HG03354 (cell line): ENCODE measurements at regions not wholly inside any gene's neighbourhood (a gene's known extent, or its start where the extent isn't known, plus 50 kb on each side); places are given as distances from the start of the nearest gene placed in this dataset.
"Not testable (repeated sequence)": the region's sequence is repeated elsewhere in the genome, so short reads cannot be mapped to it uniquely, and the experiment has no call there.

Experiments
- ATAC-seq: cut with Tn5 transposase; IDR thresholded peaks from one replicate; pipeline ENCODE4 v1.9.1; 2021; ENCODE audit warnings: mild to moderate bottlenecking; ENCODE audit not compliant: unreplicated experiment, poor library complexity, severe bottlenecking

GRCh38 chr5:37984300-37984699 lies 144.5 kb upstream of the GDNF start:
- ATAC-seq = no peak

DNA sequence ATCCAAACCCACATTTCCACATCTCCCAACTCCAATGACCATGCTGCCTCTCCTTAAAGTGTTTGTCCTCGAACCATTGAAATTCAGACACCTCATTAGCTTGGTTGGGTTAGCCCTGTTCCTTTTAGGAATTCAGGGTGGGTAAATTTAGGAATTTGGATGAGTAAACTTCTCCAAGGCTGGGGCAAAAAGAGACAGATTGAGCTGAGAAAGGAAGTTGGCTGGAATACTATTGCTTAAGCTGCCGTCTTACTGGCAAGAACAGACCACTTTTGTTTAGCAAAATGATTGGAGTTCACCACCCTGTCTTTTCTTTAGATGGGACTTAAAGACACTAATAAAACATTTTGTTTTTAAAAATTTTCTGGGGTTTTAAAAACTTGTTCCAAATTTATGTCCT lies 143.6 kb upstream of the GDNF start:
- ATAC-seq = no peak

GRCh38 chr5:37979559-37979958 lies 139.7 kb upstream of the GDNF start:
- ATAC-seq = no peak

GRCh38 chr5:37975531-37975930 lies 135.7 kb upstream of the GDNF start:
- ATAC-seq = no peak

- no peak for ATAC-seq
Observed at GRCh38 chr5:37971483-37972024, 131.7 kb upstream of the GDNF start.

DNA sequence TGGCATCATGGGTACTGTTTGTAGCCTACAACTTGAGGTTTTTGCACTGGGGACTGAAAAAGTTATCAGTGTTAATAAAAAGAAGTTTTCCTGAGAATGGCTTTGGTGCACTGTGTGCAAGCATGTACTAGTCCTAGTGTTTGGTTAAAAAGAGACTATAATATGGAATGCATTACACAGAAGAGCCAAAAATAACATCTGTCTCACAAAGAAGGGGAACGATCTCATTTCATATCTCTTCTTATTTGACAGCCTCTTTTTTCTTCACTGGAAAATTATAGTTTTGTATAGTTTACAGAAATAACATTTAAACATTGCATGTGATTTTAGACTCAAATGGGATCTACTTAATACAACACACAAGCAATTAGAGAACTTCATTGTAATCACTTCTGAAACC lies 127.0 kb upstream of the GDNF start:
- no peak for ATAC-seq

- no peak for ATAC-seq
Observed at GRCh38 chr5:37966291-37966690, 126.5 kb upstream of the GDNF start.

GRCh38 chr5:37962389-37962788 lies 122.5 kb upstream of the GDNF start:
- no peak for ATAC-seq

GRCh38 chr5:37957218-37957617 lies 117.4 kb upstream of the GDNF start:
- ATAC-seq = no peak

- no peak for ATAC-seq
Observed at GRCh38 chr5:37955748-37956147, 115.9 kb upstream of the GDNF start.

GRCh38 chr5:37954561-37954960 lies 114.7 kb upstream of the GDNF start:
- no peak for ATAC-seq

- ATAC-seq = no peak
Observed at GRCh38 chr5:37951946-37952721, 112.3 kb upstream of the GDNF start.

DNA sequence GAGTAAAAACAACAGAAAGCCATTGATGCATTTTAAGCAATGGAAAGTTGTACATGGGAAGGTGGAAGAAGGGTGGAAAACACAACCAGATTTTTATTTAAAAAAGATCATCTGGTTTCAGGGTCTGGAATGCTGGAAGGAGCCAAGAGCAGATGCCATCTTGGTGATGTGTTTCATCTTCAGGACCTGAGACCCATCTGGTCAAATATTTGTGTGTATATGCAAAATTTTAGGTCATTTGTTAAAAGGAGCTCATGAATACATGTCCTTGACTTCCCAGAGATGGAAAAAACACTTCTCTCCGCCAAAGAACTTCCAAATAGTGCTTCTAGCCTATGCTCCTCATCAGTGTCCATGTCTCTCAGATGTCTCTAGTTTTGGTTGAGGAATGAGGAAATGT lies 110.6 kb upstream of the GDNF start:
- no peak for ATAC-seq

- no peak for ATAC-seq
Observed at GRCh38 chr5:37945446-37945845, 105.6 kb upstream of the GDNF start.

GRCh38 chr5:37943136-37943535 lies 103.3 kb upstream of the GDNF start:
- not testable (repeated sequence) for ATAC-seq

DNA sequence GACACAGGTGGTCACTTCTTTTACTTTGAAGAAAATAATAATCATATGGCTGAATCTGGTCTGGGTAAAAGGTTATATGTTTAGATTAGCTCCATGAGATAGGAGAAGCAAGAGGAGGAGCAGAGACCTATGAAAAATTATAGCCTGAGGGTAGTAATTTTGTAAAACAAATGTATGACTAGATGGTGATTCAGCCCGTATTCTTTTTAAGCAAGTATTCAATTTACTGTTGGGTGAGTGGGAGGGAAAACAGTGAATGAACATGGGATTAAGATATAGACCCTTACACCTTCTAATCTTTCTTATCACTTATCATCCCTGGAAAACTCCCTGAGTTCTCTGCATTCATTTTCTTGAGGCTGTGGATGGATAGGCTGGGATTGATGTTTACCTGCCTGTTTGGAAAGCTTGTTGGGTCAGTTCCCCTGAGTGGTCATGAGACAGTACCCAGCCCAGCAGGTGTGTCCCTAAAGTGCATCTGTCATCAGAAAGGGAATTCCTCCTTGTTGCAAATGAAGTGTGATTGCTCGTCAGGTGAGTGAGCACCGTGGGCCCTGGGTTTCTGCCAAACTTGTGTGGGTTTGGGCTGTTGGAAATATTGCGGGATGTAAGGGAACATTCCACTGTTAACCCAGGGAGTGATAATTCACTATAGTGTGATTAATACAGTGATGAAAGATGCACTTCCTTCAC lies 101.2 kb upstream of the GDNF start:
- ATAC-seq = no peak

DNA sequence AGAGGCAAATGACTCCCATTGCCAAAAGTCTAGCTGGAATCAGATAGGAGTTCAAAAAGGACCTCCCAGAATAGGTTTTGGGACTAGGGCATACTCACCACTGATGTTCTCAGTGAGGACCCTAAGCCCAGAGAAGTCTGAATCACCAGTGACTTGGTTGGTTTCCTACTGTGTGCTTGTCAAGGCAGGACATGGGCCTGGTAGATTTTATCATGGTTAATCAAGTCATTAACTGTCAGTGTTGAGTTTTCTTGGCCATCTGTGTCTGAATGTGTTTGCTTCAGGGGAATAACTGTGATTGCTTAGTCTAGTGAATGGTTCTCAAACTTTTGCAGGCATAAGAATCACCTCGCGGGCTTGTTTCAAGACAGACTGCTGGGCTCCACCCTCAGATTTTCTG lies 99.0 kb upstream of the GDNF start:
- ATAC-seq = no peak

GRCh38 chr5:37938076-37938852 lies 98.4 kb upstream of the GDNF start:
- ATAC-seq = no peak

DNA sequence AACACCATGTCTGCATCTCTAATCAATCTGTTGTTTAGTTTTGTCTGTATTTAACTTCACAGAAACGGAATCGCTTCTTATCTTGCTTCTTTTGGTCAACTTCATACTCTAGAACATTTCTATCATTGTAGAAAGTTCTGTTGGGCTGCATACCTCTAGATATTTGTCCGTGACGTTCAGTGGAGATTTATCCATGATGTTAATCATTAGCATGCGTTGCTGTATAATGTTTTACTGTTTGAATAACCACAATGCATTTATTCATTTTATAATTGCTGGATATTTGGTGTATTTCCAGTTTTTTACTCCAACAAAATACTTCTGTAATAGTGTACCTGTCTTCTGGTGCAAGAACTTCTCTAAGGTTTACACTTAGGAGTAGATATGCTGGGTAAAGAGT lies 96.2 kb upstream of the GDNF start:
- no peak for ATAC-seq

DNA sequence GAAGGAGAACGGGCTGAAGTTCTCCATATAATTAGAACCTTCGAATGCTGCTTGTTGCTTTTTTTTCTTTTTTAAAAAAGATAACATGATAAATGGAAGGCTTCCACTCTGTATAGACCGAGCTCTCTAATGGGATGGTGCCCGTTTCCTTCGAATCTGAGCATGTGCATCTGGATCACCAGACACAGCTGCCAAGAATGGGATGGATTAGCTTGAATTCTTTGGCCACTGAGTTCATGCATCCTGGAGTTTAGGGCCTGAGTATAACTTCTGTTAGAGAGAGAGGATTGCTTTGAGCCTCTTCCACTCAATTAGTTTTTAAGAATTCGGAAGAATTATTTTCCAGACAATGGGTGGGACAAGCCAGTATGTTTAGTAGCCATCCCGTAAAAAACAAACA lies 93.7 kb upstream of the GDNF start:
- ATAC-seq = no peak
